Daoy (cell line): ENCODE measurements at regions not wholly inside any gene's neighbourhood (a gene's known extent, or its start where the extent isn't known, plus 50 kb on each side); places are given as distances from the start of the nearest gene placed in this dataset.
A peak's percentile ranks its signal among the peaks of the same experiment; 100 is the strongest.
"Not testable (repeated sequence)": the region's sequence is repeated elsewhere in the genome, so short reads cannot be mapped to it uniquely, and the experiment has no call there.

ENCODE experiments used
- DNase-seq: peaks from one replicate; pipeline ENCODE4 v3.0.0-alpha.2; 2015; ENCODE audit warnings: low read depth

DNA sequence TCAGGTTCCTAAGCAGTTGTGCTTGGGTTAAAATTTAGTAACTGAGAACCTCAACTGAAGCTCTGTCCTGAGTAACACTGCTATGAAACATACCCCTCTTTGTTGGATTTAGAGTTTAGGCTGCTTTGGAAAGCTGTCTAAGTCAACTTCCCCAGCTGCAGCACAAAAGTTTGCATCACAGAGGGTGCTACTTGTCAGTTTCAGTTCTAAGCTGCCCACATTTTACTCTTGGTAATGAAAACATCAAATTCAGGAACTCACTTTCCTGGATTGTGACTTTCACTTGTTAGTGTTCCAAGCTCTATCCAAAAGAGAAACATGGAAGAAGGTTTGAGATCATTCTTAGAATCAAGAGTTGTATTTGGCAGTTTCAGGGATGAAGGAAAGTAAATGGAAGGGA lies 191.7 kb upstream of the NFIA start:
- no peak for DNase-seq

DNA sequence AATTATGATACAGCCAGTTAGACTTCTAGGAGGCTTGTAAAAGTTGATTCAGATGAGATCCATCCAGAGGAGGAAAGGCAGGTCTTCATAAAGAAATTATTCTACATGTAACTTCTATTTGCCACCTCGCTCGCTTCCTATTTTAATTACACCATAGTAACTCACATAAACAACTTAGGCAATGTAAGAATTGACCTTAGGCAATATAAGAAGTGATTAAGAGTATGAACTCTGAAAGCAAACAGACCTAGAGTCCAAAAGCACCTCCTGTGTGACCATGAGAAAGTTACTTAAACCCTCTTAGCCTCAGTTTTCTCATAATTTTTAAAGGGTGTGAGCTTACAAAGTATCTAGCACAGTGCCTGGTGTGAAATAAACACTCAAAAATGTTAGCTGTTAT lies 192.7 kb upstream of the NFIA start:
- no peak for DNase-seq

DNA sequence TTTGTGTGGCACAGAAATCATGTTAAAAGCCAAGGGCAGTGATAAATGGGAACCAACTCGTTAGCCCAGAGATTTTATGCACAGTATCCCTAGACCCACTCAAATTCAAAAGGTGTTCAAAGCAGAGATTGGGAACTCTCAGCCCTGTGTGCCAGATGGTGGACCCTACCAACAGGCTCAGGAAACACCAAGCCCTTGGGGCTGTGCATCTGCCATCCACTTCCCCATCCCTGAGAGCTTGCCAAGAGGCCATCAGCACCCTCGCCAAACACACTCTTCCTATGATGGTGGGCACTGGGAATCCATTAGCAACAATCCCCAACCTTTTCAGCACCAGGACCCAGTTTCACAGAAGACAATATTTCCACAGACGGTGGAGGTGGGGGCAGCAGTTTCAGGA lies 194.2 kb upstream of the NFIA start:
- DNase-seq, result no peak

DNA sequence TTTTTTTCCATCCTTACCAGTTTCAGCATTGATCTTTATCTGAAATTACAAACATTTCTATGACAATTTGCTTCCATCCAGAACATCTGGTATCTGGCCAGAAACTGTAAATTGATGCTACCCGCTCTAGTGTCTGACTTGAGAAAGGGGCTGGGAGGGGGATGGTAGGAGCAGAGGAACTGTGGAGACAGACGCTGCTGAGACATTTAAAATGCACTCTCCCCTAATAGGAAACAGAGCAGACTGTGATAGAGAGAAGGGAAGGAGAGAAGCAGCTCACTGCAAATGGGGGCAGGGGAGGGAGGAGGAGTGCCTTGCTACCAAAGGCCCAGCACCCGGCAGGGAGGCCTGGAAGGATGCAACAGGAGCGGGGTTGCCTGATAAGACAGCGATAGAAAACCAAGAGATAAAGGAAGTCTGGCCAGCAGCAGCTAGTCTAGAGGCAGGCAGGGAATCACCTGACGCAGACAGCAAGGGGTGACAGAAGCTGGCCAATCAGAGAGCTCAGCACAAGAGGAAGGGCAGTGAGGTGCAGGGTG lies 195.5 kb upstream of the NFIA start:
- DNase-seq, result no peak

DNA sequence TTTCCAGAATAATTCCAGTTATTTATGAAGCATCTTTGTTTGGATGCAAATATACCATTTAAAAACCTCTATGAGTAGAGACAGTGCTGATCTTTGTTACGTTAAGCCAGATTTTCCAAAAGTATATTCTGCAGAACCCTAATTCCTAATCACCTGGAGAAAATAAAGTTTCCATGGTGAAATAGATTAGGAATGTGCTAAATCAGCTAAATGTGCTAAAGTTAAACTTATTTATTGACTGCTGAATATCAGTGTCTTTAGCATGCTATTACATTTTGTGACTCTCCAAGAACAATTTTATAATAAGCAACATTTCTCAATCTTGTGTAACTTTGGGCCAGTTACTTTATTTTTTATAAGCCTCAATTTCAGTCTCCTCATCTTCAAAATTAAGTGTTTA lies 196.3 kb upstream of the NFIA start:
- DNase-seq, result no peak

DNA sequence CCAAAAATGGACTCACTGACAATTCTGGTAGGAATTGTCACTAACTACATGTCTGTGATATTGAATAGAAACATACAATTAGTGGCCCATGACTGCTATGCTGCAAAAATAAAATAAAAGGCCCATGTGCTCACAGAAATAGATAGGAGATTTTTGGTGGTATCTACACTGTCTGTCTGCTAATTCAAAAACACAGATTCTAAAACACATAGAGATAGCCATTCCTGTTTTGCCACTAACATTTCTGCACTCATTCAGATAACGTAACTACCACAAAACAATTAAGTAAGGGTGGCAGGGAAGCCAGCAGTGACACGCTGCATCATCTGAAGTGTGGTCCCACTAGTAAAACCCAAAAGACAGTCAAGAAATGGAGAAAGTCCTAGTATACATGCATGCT lies 202.2 kb upstream of the NFIA start:
- DNase-seq, result no peak

DNA sequence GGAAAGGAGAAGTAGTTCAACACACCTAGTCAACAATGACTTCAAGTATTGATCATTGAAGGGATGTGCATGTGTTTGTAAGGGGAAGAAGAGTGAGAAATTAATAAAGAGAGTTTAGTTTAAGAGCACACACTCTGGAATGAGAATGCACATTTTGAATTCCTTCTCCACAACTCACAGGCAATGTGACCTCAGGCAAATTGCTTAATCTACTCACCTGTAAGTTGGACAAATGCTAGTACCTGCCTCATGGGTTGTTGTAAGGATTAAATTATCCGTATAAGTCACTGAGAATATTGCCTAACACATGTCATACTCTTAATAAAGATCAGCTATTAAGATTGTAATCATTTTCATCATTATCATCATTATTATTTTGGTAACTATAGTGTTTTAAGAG lies 204.0 kb upstream of the NFIA start:
- no peak for DNase-seq

DNA sequence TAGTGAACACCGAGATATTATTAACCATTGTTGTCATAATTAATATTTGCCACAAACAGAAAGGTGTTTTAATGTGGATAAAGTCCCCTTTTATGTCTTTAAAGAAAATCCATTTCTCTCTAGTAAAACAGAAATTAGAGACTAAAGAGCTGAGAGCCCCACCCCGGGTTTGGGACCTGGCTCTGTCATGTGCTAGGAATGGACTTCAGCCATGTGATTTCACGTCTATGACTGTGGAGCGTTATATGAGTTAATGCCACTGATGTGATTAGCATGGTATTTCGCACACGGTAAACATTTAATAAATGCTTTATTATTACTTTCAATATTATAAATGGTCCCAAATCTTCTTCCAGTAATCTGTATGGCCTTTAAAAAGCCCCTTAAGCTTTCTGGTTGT lies 205.0 kb upstream of the NFIA start:
- no peak for DNase-seq

DNA sequence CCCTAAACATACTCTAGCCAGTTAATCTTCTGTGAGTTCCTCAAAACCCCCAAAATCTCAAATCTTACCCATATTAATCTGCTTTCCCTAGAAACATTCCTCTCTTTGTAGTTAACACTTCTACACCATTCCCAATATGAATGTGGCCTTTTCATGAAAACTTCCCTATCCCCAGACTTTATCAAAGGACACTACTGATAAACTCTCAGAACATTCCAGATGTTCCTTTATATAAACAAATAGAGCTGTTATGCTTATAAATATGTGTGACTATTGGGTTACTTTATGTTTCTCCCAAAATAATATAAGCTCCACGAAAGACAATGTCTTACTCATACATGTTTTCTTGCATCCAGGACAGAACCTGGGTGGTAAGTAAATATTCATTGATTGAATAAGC lies 205.4 kb upstream of the NFIA start:
- DNase-seq, result no peak

DNA sequence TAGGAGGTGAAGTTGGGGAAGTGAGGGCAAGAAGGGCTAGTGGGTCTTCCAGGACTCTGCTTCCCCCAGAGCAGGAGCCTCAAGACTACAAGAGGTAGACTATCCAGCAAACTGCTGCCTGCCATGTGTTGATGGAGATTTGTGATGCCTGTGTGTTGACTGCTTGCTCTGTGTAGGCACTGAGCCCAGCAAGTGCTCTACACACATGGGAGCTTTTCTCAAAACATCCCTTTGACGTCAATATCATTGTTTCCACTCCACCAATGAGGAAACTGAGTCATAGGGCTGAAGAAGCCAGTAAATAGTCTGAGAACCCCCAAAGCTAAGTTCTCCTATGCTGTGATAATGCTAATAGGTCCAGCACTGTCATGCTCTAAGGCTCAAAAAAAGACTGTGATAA lies 207.2 kb upstream of the NFIA start:
- no peak for DNase-seq

DNA sequence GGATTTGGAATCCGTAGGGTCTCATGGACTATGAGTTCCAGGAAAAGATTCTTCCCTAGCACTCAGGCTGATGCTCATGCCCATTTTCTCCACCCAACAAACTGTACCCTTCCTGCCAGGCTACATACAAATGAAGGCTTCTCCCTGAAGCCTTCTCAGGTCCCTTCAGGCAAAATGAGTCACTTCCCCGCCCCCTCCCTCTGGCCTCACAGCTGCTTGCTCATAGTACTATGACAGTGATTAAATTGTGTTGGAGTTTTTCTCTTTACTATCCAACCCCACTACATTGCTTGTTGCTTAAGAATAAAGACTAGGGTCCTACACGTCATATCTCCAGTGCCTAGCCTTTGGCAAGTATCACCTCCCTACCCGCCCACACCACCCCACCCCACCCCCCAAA lies 207.6 kb upstream of the NFIA start:
- peak; percentile 81 for DNase-seq

DNA sequence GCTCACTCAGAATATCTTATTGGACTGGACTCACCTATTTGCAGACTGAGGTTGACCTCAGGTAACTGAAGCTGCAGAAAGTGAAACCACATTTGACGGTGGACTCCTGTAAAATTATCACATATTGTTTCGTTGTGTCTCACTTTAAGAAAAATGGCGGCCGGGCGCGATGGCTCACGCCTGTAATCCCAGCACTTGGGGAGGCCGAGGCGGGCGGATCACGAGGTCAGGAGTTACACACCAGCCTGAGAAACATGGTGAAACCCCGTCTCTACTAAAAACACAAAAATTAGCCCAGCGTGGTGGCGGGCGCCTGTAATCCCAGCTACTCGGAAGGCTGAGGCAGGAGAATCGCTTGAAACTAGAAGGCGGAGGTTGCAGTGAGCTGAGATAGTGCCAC lies 209.0 kb upstream of the NFIA start:
- not testable (repeated sequence) for DNase-seq

DNA sequence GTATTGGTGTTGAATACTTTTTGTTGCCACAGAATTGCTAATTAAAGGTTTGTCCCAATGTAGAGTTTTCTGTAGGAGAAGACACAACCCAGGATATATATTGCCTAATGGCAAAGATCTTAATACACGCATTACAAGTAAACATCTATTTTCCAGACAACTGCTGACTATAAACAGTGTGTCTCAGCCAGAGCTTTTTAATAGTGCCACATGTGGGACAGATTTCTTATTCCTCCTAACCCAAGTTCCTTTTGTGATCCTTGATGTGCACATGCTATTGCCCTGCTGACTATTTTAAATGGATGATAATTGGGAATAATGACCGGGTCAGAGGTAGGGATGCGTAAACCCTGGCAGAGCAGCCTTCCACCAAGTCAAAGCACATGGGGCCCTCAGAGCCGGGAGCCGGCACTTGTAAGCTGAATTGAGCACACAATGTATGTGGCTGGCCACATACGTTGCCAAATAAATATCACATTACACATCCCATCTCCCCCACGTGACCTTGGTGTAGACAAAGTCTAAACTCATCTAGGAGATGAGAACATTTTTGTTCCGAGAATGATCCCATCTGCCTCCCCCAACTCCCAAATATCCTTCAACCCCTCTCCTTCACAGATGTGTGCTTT lies 209.8 kb upstream of the NFIA start:
- no peak for DNase-seq

DNA sequence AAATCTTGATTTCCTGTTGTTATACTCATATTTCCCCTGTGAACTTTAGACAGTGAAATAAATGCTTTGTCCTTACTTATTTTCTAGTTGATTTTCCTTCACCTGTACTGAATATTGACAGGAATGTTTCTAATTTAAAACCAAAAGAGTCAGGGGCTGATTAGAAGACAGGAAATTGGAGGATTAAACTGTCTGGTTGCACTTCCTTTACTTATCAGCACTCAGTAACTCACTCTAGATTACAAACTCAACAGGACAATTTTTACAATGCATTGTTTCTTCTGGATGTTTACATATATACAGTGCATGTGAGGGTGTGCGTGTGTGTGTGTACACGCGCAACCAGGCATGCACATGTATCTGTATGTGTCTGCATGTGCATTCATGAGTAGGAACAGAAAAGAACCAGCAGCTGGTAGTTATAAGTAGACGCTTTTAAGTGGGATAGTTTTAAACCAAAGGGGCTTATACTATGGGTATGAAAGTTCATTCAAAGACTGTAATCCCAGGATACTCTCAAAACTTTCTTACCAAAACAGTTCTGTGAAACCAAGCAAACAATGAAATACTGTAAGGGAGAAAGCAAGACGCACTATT lies 212.0 kb upstream of the NFIA start:
- no peak for DNase-seq

DNA sequence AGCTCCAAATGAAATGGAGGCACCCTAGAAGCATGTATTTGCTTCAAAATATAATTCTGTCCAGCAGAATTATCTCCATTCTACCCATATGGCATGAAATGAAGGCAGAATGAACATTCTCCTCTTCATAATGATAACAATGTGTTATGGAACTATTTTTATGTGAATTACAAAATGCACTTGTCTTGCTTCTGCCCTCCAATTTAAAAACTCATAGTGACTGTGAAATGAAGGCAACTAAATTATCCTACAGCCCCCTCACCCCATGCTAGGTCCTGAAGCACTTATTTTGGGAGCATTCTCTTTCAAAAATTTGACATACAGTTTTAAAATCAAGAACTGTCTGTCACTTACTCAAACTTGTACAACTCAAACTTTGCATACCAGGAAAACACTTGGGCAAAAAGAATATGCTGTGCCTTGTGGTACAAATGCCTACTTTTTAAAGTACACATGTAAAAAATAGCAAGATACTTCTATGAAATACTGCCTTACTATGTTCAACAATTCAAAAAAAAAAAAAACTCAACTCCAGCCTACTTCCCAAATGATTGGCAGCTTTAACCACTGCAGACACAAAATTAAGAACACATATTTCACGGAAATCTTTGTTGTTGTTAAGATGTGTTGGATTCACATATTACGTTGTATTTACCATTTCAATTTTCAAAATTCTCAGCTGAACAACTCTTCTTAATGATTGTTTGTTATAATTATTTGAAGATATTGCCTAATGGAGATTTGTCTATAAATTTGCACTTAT lies 213.3 kb upstream of the NFIA start:
- DNase-seq, result no peak

DNA sequence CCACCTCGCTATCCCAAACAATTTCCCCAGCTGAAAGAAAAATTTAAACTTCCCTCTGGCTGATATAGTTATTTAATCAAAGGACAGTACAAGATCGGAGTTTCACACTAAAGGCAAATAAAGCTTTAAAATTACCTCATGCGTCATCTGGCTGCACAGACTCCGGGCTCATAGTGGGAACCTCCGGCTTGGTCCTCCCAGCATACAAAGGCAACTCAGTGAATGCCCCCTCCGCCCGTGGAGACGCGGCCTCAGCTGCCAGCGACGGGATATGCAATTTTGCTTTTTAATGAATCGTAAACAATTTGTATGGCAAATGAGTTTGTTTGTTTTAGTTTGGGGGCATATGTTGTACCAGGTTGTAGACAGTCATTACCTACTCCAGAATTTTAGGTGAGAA lies 214.6 kb upstream of the NFIA start:
- DNase-seq, result no peak

DNA sequence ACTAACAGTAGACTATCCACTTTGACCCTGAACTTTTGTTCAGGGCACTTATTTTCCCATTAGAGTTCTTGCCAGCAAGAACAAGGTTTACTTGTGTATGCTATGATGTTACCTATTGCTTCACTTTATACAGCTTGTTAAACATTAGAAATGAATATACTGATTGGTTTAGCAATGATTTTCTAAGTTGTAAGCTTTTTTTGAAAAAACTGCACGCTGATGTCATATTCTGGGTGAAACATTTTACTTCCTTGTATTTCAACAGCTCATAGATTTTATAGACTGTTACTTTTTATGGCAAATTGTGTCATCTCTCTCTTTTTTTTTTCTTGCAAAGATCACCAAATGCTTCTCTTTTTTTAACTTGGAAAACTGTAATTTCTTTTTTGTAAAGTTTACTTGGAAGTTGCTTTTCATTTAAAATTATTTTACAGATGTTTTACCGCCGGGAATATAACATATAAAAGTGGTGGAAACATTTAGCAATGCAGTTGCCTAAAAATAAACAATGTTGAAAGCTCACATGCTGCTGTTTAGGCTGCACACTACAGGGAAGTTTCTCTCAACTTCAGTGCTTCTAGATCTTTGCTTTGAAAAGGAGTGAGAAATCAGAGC lies 215.3 kb upstream of the NFIA start:
- no peak for DNase-seq

DNA sequence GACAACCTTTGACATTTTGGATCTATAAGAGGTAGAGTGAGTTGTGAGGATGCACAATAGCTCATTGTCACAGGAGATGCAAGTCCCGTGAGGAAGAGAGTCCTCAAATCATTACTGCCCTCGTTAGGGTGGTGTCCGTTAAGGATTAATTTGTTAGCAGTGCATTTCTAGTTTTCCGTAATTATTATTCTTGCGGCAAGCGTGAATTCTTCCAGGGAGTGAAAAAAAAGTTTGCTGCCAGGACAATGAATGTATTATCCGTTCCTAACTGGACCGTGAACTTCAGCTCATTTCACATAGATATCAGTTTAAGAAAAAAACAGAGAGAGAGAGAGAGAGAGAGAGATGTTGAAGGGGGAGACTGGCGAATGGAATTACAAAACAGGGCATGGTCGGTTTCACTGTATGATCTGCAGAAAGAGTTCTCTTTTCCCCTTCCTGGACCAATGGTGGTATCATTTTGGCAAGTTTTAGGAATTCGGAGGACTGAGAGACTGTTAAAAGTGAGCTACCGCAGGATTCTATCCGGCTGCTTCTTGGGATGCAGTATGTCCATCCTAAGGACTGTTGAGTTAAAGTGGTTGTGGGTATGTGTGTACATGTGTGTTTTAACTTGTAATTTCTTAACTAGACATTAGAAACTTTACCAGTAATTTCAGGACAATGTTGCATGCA lies 216.0 kb upstream of the NFIA start:
- DNase-seq, result no peak

DNA sequence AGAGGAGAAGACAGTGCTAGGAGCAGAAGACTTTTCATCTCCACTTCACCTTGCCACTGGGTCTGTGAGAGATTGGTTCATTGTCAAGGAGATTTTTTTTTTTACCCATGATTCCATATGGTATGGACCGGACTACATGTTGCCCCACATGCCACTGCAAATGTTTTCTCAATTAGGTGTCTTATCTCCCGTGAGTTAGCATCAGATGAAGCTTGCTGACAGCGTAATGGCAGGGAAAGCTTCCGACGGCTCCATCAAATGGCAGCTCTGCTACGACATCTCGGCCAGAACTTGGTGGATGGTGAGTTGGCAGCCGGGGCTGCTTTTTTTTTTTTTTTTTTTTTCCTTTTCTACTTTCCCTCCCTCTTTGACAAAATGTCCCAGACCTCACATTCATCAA lies 217.2 kb upstream of the NFIA start:
- DNase-seq, result no peak

DNA sequence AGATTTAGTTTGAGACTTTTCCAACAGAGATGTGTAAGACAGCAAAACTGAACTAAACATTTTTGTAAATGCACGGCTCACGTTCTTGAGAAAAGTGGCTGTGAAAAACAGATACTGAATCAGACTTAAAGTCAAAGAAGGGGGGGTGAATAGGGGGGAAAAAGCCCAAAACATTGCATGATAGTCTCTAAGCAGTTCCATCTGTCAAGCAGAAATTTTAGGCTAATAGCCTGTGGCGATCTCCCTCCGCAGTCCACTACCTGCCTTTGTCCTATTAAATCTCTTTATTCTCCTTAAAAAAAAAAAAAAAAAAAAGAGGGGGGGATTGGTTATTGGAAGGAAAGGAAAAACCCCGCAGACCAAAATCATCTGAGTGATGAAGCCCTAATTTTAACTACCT lies 217.6 kb upstream of the NFIA start:
- no peak for DNase-seq

DNA sequence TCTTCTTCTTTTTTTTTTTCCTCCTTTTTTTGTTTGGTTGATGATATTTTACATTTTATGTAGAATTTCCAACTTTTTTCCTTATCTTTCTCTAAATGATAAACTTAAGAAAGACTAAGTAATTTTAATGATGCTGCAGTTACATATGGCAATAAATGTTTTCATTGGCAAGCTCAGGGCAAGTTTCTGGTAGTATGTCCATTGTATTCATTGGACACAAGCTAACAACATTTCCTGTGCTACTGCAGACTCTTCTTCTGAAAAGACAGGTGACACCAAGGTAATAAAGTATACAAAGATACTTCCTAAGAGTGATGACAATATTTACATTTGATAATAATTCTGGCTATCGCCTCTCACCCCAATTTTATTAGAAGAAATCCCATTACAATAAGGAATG lies 219.2 kb upstream of the NFIA start:
- no peak for DNase-seq

DNA sequence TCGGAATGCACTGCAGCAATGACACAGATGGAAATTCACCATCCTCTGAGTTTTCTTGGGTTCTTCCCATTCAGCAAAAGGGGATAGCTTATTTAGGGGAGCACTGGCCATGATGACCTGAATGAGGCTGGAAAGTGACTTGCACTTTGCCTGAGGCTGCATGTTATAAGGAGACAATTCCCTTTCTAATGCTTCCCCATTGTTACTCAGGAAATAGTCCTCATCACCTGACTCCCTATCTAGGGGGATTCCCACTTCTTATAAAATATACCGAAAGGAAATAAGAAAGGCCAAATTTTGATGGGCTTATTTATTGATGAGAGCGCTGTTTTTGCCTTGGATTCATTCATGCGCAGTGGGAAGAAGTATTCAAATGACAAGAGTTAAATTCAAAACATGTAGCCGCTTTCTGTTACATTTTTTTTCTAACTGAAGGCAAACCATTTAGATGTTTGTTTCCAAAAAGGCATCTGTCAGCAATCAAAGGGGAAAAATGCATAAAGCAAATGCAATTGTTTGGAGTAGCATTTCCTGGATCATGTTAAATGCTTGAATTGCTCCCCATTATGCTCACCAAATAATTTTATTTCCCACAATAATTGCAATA lies 220.3 kb upstream of the NFIA start:
- no peak for DNase-seq
